ENCODE measurements at regions not wholly inside any gene's neighbourhood (a gene's known extent, or its start where the extent isn't known, plus 50 kb on each side); places are given as distances from the start of the nearest gene placed in this dataset.

GRCh38 chr14:39763402-39763890 lies 331.2 kb upstream of the FBXO33 start:
- no peaks in the 10 kb centered on the region for H3K27me3 ChIP-seq (ENCODE audit: control insufficient read depth in 4 of 4, insufficient read depth in 4 of 4, low read length in 3 of 4)
- no peak overlapping the region for H3K9ac ChIP-seq (ENCODE audit: low read depth in 1 of 2, low read length in 2 of 2)
- 97% methylated on average over 1 of the region's 1 CpG for WGBS
- DNase-seq (ENCODE audit: low spot score) = no peak
- H3K9me3 ChIP-seq (ENCODE audit: control insufficient read depth in 4 of 4, low read length in 3 of 4) = no peaks in the 10 kb centered on the region
- no peaks in the 10 kb centered on the region for H3K36me3 ChIP-seq (ENCODE audit: control insufficient read depth in 4 of 4, insufficient read depth in 3 of 4, low read depth in 1 of 4, low read length in 3 of 4)
- H3K4me3 ChIP-seq (ENCODE audit: low read depth in 1 of 3, low read length in 3 of 3) = no peak overlapping the region
- no peak for TF ChIP-seq REST (IDR thresholded peaks at IDR 0.05)
- no peak for TF ChIP-seq JUND (IDR thresholded peaks at IDR 0.05)
- TF ChIP-seq HNF4A (conservative IDR thresholded peaks at IDR 0.05) = no peak
- TF ChIP-seq HNF4G (IDR thresholded peaks at IDR 0.05) = no peak
- TF ChIP-seq ZBTB33 (IDR thresholded peaks at IDR 0.05) = no peak
- no peak for TF ChIP-seq TAF1 (conservative IDR thresholded peaks at IDR 0.05)
- H3K4me1 ChIP-seq (ENCODE audit: control insufficient read depth in 4 of 4, insufficient read depth in 4 of 4, low read length in 3 of 4) = no peaks in the 10 kb centered on the region
- H3K27ac ChIP-seq (ENCODE audit: low read depth in 1 of 2, low read length in 2 of 2) = no peak overlapping the region

GRCh38 chr14:39762576-39763401 lies 330.6 kb upstream of the FBXO33 start:
- H3K27me3 ChIP-seq (ENCODE audit: control insufficient read depth in 4 of 4, insufficient read depth in 4 of 4, low read length in 3 of 4) = no peaks in the 10 kb centered on the region
- 63% methylated on average over 16 of the region's 16 CpGs for WGBS
- no peaks in the 10 kb centered on the region for H3K36me3 ChIP-seq (ENCODE audit: control insufficient read depth in 4 of 4, insufficient read depth in 3 of 4, low read depth in 1 of 4, low read length in 3 of 4)
- H3K27ac ChIP-seq (ENCODE audit: low read depth in 1 of 2, low read length in 2 of 2) = no peak overlapping the region
- H3K9me3 ChIP-seq (ENCODE audit: control insufficient read depth in 4 of 4, low read length in 3 of 4) = no peaks in the 10 kb centered on the region
- H3K4me3 ChIP-seq (ENCODE audit: low read depth in 1 of 3, low read length in 3 of 3) = no peak overlapping the region
- DNase-seq (ENCODE audit: low spot score) = no peak
- no peaks in the 10 kb centered on the region for H3K4me1 ChIP-seq (ENCODE audit: control insufficient read depth in 4 of 4, insufficient read depth in 4 of 4, low read length in 3 of 4)
- no peak overlapping the region for H3K9ac ChIP-seq (ENCODE audit: low read depth in 1 of 2, low read length in 2 of 2)
- TF ChIP-seq HNF4G (IDR thresholded peaks at IDR 0.05) (no peak), RXRA (IDR thresholded peaks at IDR 0.05) (no peak), MAX (IDR thresholded peaks at IDR 0.05) (no peak), RAD21 (IDR thresholded peaks at IDR 0.05) (no peak), TAF1 (conservative IDR thresholded peaks at IDR 0.05) (no peak), ATF3 (IDR thresholded peaks at IDR 0.05) (no peak), JUND (IDR thresholded peaks at IDR 0.05) (no peak), SP1 (IDR thresholded peaks at IDR 0.05) (no peak), FOXA2 (IDR thresholded peaks at IDR 0.05) (no peak), CTCF (IDR thresholded peaks at IDR 0.05; ENCODE audit: low read depth, low read length, missing input control) (no peak)
